Stimulated activated CD4-positive, alpha-beta T cell treated with anti-CD3 and anti-CD28 coated beads, TNF-alpha, amount 100 ng/mL, for 24 hours (primary cell): ENCODE measurements at regions not wholly inside any gene's neighbourhood (a gene's known extent, or its start where the extent isn't known, plus 50 kb on each side); places are given as distances from the start of the nearest gene placed in this dataset.

Experiments
- DNase-seq, 3 experiments: peaks; one replicate each; pipeline ENCODE4 v3.0.0-alpha.2; 2020; ENCODE audit warnings: low read depth in 3 of 3

GRCh38 chr15:77796046-77796729, 163.5 kb upstream of the LINGO1 start:
- DNase-seq: no peak

GRCh38 chr15:77795446-77795845, 162.7 kb upstream of the LINGO1 start:
- no peak for DNase-seq

- no peak for DNase-seq
Measured at GRCh38 chr15:77791941-77792340, 159.2 kb upstream of the LINGO1 start.

GRCh38 chr15:77790481-77790880, 157.8 kb upstream of the LINGO1 start:
- no peak for DNase-seq

GRCh38 chr15:77786956-77787355, 154.2 kb upstream of the LINGO1 start:
- no peak for DNase-seq

- no peak for DNase-seq
Measured at GRCh38 chr15:77786181-77786890, 153.6 kb upstream of the LINGO1 start.

GRCh38 chr15:77784361-77785292, 151.9 kb upstream of the LINGO1 start:
- peak in 1 of 3 experiments; percentile 22 for DNase-seq

DNA sequence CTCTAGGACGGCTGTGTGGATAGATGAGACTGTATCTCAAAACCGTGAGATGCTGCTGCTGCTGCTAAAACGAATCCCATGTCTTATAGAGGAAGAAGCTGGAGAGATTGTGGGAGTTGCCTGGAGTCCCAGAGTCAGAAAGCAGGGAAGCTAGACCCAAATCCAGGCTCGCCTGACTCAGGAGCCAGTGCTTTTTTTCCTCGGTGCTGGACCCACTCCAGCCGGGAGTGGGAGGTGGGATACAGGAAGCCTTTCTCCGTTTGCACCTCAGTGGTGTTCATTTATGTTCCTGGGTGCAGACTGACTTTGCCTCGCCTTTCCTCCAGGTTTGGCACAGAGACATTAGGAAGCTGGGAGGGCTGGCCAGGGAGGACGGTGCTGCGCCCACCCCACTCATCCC, 150.9 kb upstream of the LINGO1 start:
- DNase-seq: no peak

DNA sequence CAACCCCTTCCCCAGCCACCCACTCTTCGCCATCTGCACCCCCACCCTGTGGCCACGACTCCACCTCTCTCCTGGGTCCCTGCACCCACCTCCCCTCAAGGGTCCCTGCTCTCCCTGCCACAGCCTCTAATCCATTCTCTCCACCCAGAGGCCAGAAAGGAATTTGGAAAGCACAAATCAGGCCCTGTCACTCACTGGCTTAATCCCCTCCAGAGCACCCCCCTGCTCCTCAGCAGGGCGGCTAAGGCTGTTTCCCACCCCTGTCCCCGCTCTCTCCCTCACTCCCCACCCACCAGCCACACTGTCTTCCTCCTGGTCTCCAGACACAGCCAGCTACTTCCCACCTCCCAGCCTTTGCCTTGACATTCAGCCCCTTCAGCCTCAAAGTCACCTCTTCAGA, 150.0 kb upstream of the LINGO1 start:
- no peak for DNase-seq

DNA sequence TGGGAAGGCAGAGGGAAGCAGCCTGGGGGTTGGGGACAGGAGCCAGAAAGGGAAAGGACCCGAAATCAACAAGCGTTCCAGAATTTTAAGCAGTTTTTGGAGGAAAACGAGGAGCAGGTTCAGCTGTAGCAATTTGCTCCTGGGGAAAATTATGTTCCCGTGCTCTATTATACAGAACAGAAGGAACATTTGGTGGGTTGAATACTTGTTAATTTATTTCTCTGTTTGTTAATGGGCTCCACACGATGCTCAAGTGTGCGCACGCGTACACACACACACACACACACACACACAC, 149.2 kb upstream of the LINGO1 start:
- DNase-seq: no peak

GRCh38 chr15:77781151-77781945, 148.6 kb upstream of the LINGO1 start:
- DNase-seq: no peak

DNA sequence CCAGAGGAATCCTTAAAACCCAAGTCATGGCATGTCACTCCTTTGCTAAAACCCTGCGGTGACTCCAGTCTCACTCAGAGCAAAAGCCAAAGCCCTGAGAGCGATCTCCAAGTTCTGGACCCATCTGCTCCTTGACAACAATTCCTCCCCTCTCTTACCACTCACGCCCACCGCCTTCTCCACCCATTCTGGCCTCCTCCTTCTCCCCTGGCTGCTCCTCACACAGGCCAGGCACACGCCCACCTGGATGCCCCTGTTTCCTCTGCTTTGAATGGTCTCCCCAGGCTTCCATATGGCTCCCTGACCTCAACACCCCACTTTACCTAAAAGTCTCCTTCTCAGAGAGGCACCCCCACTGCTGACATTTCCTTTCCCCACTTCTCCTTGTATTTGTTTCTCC, 146.1 kb upstream of the LINGO1 start:
- DNase-seq: no peak

DNA sequence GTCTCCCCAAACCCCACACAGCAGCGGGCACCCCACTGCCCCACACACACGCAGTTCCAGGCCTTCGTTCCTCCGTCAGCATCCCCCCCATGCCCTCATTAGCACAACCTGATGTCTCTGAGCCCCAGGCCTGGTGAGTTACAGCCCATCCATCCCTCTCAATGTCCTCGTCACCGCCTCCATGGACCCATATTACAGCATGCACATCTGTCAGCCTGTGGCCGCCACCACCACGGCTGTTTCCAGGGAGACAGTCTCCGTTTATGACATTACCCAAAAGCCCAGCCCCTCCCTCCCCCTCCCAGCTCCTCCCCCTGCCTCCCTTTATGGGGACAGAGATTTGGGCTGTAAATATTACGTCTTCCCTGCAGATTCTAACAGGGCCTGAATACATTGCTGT, 143.1 kb upstream of the LINGO1 start:
- DNase-seq: no peak

GRCh38 chr15:77775373-77775772, 142.7 kb upstream of the LINGO1 start:
- no peak for DNase-seq

DNA sequence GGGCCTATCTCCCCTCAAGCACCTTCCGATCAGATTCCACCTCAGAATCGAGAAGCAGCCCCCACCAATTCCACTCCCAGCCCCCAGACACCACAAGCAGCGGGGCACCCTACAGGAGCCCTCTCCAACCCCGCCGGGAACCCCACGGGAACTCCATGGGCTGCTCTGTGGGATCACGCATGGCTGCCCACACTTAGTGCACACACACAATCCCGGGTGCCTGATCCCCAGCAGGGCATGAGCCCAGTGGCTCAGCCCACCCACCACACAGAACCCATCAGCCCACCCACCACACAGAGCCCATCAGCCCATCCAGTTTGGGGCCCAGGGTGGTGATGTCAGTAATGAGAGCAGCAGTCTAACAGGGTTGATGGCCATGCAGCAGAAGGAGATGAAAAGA, 141.6 kb upstream of the LINGO1 start:
- no peak for DNase-seq

DNA sequence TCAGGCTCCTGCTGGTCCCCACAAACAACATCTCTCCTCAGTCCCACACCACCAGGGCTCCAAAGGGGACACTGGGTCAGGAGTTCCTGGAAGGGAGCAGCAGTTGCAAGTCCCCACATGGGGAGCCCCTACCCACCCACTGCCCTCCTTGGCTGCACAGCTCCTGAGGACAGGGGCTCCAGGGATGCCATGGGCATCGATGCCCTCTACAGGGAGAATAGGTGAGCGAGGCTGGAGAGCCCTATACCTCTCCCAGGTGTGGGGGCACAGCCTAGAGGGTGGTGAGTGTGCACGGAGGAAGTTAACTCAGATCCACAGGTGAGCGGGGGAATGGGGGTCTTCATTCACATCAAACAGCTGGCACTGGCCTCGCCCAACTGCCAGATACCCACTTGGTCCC, 141.2 kb upstream of the LINGO1 start:
- DNase-seq: no peak

- no peak for DNase-seq
Measured at GRCh38 chr15:77772641-77773402, 140.1 kb upstream of the LINGO1 start.

DNA sequence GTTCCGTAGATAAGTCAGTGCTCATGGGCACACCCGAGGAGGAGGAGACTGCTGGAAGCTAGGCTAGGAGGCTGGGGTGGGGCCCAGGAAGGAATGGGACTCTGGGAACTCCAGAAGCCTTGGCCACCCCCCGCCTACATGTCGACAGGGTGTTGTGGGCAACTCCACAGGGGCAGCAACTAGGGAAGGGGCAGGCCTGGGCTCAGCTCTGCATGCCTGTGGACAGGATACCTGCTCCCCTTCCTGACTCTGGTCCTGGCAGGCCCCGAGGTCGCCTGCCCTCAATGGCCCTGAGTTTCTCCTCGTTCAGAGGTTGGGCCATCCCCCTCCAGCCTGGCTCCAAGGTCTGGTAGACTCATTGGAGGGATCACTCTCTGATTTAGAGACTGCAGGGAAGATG, 138.9 kb upstream of the LINGO1 start:
- DNase-seq: no peak

- DNase-seq: no peak
Measured at GRCh38 chr15:77769700-77770099, 137.0 kb upstream of the LINGO1 start.

DNA sequence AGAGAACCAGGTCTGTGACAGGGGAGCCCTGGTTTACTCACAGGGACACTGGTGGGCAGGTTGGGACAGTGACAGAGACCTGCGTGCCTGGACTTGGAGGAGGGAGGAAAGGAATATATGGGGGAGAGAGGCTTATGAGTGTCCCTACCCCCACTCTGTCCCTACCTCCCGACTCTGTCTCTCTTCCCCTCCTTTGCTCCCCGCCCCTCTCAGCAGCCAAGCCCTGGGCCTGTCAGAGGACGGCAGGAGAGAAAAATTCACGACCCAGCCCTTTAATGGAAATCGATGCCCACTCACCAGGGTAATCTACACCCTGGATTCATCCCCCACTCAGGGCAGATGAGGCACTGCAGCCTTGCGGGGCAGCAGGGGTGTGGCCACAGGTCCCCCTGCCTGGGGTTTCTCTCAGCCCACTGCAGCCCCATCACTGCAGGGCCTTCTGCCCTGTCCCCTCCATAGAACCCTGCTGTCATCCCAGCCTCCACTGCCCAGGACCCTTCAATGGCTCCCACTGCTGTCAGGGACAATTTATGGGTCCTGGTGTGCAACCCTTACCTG, 135.9 kb upstream of the LINGO1 start:
- DNase-seq: no peak

- no peak for DNase-seq
Measured at GRCh38 chr15:77768107-77768506, 135.4 kb upstream of the LINGO1 start.
